ENCODE measurements at regions not wholly inside any gene's neighbourhood (a gene's known extent, or its start where the extent isn't known, plus 50 kb on each side); places are given as distances from the start of the nearest gene placed in this dataset.
"Not testable (repeated sequence)": the region's sequence is repeated elsewhere in the genome, so short reads cannot be mapped to it uniquely, and the experiment has no call there.

DNA sequence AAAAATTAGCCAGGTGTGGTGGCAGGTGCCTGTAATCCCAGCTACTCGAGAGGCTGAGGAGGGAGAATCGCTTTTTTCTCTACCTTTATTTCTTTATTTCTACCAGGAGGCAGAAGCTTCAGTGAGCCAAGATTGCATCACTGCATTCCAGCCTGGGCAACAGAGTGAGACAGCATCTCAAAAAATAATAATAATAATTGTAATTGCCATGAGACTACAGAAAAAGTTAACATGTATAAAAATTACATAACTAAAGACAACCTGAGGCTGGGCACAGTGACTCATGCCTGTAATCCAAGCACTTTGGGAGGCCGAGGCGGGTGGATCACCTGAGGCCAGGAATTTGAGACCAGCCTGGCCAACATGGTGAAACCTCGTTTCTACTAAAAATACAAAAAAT lies 181.5 kb downstream of the WSCD1 start:
- not testable (repeated sequence) for DNase-seq

DNA sequence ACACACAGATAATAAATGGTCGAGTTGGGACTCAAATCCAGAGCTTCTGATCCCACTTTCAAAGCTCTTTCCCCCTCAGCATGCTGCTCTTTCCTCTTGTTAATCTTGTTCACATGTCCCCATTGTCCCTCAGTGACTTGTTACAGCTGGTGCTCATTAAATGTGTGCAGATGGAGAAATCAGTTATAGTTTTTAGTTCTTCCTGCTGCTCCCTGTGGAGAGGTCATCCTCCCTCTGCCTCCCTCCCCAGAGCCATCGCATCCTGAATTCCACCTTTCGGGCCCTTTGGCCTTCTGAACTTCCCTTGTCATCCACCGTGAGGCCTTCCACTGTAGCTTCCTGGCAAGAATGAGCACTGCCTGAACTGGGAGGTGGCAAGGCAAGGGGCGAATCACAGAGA lies 179.6 kb downstream of the WSCD1 start:
- DNase-seq, result no peak

DNA sequence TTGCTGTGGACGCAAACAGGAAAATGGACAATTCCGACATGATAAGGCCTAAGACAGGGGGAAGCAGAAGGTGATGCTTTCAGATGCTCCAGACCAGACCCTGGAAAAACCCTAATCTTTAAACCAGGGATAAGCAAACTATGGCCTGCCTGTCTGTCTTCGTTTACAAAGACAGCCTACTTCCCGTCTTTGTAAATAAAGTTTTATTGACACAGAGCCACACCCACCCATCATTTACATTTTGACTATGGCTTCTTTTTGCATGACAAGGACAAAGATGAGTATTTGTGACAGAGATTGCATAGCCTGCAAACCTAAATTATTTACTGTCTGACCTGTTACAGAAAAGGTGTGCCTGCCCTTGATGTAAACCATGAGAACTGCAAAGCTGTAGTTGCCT lies 177.9 kb downstream of the WSCD1 start:
- DNase-seq, result no peak

DNA sequence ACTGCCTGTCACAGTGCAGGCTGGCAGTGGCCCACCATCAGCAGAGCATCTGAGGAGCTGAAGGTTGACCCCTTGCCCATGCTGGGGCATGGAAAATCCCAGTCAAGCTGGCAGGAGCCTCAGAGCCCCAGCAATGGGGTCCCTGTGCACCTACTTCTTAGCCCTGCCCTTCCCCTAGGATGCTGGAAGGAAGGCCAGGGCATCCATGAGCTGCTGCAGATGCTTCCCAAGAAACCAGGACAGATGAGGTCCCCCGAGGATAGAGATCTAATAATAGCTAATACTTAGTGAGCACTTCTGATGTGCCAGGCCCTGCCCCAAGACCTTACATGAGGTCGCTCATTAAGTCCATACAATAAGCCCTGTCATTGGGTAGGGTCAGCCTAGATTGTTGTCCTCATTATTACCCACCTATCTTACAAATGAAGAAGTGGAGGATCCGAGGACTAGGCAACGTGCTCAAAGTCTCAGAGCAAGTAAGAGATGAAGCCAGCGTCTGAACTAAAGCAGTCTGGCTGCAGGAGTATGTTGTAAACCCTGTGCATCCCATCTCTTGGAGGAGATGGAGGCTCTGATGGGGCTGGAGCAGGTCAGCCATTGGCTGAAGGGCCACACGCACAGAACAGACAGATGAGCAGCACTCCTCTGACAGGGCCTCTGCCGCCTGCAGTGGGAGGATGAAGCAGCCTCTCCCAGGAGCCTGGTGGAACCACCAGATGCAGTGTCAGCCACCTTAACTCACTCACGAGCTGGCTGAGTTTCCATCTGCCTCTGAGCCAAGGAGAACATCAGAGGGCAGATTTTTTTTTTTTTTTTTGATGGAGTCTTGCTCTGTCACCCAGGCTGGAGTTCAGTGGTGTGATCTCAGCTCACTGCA lies 175.4 kb downstream of the WSCD1 start:
- no peak for DNase-seq

DNA sequence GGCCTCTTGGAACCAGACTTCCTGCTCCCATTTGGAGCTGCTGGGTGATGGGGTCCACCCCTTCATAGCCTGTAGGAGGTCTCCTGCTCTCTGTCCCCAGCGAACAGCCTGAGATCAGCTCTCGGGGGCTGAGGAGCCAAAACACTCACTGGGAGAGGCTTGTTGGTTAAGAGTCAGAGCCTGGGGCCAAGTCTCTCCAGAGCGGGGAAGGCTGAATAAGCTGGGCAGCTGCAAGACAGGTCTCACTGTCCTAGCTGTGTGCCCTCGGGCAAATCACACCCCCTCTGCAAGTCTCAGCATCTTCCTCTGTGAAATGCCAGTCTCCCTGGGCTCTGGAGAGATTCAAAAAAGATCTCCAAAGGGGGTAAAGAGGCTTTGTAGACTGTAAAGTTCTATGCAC lies 174.6 kb downstream of the WSCD1 start:
- DNase-seq, result no peak

DNA sequence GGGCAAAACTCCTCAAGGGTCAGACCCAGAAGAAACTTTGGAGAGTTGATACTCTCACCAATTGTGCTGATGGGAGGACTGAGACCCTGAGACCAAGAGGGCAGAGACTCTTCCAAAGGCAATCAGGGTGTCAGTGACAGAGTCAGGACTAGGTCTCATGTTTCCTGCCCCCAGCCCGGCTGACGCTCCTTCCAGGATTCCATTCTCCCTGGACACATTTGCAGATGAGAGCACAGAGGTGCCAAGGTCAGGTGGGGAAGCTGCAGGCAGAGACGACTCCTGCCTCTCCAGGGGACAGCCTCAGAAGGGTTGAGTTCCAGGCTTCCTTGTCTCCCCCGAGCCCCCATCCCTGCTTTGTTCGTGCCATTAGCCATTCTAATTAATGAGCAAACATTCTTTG lies 174.1 kb downstream of the WSCD1 start:
- no peak for DNase-seq

DNA sequence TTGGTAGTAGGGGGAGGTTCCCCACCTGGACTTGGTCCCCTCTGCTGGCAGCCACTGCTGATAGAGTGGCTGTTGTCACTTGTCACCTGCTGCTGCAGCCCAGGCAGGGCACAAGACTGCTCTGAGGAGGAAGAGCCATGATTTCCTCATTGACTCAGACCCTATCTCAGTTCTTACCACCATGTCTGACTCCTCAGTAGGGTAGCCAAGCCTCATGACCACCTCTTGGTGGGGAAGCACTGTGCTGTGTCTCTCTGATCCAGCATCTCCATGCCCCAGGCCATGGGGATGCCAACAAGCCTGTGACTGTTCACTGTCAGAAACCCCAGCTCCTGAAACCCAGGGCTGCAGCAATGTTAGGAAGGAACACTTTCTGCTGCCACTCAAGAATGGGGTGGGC lies 173.0 kb downstream of the WSCD1 start:
- DNase-seq, result no peak

DNA sequence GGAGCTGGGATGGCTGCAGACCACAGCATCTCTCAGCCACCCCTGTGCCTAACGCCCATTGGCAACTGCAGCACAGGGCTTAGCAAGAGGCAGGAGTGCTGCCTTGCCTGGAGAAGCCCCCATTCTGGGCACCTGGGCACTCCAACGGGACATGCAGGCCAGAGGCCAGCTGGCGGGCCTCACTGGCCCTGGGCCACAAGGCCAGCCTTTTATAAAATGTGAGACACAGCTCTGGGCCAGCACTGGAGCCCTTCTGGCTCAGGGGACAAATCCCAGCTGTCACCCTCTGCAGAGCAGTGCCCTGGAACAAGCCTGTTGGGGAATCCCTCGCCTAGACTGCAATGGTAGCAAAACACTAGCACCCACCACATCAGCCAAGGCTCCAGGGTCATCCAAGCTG lies 171.8 kb downstream of the WSCD1 start:
- DNase-seq, result no peak

DNA sequence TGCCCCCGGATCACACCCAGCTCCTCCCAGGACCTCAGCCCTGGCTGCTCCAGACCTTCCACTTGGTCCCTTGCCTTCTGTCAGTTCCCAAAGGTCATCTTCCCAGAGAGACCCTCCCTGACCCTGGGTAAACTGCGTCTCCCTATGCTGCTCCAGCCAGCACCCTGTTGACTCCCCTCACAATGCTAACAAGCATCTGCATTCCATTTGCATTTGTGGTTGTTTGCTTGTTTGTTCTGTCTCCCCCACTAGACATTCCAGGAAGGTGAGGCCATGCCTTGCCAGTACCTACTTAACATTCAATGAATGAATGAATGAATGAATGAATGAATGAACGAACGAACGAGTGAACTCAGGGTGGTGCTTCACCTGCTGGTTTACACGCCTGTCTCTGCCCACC lies 171.2 kb downstream of the WSCD1 start:
- DNase-seq, result no peak

DNA sequence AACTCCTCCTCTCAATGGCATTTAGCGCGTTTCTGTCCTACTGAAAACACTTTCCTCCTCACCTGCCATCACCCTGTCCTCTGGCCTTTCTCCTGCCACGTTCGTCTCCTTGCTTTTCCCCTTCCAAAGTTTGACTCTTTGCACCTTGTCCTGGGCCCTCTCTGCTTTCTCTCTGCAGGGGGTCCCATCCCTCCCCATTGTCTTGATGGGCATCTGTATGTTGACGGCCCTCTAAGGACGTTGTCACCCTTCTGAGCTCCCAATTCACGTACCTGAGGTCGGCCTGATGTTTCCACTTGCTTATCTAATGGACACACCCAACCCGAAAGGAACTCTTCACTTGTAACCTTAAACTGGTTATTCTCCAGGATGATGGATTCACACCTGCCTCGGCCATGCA lies 170.4 kb downstream of the WSCD1 start:
- DNase-seq, result no peak

DNA sequence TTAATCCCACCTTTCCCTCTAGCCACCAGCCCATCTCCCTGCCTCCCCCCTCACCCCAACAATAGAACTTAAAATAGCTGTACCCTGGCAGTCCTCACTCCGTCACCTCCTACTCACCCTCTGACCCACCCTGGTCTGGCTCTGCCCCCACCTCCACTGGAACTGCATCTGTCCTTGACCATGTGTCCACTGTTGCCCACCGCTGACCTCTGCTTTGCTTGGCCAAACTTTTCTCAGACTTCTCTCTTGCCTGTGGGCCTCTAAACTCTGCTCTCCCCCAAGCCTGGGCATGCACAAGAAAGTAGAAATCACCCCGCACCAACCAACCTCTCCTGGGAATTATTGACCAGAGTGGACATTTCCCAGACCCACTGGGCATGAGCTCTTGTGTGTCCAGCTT lies 169.8 kb downstream of the WSCD1 start:
- no peak for DNase-seq

DNA sequence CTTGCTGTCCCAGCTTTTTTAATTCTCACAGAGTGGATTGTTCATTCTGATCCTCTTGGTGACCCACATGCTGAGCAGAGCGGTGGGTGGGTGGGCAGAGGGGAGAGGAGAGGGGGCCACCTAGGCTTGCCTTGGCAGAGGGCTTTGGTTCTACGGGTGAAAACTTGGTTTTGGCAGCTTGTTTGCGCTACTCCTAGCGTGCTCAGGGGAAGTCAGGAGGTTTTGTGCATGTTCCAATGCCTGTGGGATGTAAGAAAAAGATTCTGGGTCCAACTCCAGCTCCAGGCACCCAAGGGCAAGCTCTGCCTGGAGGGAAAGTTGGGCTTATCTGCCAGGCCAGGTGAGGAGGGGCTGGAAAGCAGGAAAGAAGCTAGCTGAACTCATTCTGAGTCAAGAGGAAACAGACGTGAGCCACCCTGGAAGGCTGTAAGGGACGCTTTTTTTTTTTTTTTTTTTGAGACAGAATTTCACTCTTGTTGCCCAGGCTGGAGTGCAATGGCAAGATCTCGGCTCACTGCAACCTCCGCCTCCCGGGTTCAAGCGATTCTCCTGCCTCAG lies 169.1 kb downstream of the WSCD1 start:
- DNase-seq, result no peak

DNA sequence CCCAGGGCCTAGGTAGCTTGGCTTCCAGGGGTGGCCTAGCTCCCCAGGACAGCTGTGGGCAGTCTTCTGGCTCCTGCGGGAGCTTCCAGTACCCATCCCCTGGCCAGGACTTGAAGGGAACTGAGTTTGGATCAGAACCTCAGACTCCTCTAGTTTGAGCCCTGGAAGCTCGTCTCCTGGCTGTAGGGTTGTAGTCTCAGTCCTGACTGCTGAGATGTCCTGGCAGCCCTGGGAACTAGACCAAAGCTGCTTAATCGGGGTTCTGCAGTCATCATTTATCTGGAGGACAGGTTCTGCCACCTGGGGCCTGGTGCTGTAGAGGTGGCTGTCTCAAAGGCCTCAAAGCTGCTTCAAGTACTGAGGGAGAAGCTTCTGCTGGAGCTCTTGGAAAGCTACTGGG lies 163.7 kb downstream of the WSCD1 start:
- no peak for DNase-seq

DNA sequence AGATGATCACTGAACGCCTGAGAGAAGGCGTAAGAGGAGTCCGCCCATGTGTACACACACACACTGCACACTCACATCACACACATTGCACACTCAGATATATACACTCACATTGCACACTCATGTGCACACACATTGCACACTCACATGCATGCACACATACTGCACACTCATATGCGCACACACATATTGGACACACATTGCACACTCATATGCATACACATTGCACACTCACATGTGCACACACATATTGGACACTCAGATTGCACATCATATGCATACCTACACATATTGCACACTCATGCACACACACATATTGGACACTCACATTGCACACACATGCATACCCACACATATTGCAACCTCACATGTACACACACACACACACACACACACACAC lies 163.2 kb downstream of the WSCD1 start:
- no peak for DNase-seq

DNA sequence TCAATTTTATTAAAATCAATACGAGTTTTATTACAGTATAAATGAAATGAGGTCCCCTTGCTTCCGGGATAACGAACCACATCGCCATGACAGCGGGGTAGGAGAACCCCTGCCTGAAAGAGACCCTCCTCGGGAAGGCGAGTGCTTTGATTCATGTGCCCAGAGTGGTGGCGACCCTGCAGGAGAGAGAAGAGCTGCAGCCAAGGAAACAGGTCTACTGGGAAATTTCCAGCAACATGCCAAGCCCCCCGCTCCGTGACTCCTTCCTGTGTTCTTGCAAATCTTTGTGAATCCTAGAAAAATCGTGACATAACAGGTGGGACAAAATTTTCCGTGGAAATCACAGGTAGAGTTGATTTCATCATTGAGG lies 162.5 kb downstream of the WSCD1 start:
- no peak for DNase-seq

DNA sequence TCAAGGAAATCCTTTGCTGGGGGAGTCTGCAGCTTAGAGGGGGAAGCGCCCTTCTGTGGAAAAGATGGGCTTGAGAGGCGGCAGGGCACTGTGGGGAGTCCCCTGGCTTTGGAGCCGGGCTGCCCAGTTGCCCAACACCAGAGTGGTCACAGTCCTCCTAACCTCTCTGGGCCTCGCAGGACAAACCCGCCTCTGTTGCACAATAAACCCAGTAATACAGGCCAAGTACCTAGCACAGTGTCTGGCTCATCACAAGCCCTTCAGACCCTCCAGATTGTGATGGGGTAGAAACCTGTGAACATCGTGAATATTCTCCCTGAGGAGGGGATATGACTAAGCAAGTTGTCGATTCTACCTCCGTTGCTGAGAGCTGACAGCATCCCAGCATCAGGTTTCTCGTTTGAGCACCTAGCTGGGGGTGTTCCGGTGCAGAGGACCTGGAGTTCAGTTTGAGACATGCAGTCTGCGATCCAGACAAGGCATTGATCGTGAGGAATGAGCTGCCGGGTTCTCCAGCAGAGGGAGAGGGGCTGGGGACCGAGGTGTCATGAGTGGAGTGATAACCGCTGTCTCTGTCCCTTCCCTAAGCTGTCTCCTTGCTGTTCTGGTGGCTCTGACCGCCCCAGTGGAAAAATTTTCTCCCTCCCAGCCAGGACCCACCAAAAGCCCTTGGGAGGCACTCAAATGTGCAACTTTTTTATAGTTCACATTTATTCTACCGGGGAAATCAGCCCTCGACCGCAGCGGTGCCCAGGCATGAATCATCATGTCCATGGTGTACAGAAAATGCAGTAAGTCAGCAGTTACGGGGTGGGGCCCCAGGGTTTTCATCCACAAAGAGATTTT lies 161.9 kb downstream of the WSCD1 start:
- no peak for DNase-seq

DNA sequence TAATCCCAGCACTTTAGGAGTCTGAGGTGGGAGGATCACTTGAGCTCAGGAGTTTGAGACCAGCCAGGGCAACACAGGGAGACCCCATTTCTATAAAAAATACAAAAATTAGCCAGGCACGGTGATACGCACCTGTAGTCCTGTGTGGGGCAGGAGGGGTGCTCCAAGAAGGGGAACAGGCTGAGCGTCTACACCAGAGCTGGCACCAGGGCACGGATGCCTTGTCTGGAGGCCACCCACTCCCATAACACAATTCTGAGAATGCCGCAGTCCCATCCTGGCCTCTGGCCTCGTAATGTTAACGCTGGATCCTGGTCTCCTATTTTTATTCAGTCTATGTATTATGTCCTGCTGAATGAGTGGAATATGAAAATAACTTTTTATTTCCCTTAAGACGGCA lies 161.3 kb downstream of the WSCD1 start:
- DNase-seq, result no peak

DNA sequence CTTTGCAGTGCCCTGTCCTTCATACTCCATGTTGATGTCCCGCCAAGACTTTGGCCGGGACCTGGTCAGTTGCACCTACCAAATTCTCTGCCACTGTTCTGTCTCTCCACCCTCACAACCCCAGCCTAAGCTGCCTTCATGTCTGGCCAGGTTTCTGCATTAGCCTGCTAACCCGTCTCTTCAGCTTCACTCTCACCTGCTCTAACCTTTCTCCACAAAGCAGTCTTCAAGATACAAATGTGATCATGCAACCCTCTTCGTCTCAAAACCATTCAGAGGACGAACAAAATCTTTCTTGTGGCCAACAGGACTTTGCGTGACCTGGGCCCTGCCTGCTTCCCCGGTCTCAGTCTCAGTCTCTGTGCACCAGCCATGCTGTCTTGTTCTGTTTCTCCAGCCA lies 148.2 kb downstream of the WSCD1 start:
- DNase-seq, result no peak

DNA sequence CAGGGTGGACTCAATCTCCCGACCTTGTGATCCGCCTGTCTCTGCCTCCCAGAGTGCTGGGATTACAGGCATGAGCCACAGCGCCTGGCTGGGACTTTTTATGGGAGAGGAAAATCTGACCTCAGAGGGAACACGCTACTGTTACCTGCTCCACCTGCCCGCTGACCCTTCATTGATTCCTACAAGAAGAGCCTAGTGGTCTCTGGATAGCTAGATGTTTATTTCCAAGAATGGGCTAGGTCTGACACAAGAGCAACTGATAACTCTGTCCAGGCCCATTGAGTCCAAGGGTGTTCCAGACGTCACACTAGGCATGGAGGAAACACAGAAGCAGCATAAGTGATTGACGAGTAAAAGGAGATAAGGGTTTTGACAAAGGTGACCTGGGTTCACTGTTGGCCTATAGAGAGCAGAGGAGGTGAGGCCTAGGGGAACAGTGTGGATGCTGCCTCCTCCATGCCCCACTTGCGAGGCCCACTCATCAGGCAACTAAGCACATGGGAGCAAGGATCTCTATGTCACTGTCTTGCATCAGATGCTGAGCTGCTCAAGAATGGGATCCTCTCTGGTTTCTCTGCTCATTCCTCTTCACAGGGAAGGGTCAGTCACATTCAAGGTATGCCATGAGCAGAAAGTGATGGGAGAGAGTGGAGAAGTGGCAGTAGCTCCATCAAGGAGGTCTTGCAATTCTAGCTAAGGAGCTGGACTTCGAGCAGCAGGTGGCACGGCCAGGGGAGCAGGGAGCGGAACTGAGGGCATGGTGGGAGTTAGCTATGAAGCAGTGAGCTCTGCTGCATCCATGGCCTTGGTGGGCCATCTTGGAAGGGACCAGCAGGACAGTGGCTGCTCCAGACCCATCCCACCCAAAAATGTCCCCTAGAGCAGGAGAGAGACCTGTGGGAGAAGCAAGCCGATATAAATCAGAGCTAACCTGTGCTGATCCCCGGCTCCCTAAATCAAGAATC lies 145.2 kb downstream of the WSCD1 start:
- no peak for DNase-seq

DNA sequence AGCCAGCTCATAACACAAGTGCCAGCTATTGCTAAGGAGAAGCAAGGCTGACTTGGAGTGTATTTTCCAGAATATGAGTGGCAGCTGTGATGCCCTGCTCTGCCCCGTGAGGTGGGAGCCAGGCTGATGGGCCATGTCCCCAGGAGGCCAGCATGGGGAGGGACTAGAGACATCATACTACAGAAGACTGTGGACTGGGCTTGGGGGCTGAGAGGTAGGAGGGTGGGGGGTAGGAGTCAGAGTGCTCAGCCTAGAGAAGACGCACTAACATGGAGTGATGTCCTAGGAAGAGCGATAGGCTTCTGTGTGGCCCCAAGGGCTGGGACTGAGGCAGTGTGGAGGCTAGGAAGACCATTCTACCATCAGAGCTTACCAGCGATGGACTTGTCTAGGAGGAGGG lies 143.7 kb downstream of the WSCD1 start:
- DNase-seq, result no peak

DNA sequence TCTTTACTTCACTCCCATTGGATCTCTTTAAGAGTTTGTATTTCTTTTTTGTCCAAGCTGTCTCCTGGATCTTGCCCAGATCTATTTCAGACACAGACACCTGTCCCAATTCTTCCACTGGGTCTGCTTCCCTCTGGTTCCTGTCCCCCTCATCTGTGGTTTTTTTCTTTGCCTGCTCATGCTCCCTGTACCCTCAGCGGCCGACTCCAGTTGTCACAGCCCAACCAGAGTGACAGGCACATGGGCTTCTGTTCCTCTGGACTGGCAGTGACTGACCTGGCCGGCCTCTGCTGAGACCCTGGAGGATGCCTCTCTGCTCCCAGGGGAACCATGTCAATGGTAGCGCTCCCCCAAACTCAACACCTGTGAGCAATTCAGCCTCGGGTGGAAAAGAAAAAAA lies 142.6 kb downstream of the WSCD1 start:
- no peak for DNase-seq

DNA sequence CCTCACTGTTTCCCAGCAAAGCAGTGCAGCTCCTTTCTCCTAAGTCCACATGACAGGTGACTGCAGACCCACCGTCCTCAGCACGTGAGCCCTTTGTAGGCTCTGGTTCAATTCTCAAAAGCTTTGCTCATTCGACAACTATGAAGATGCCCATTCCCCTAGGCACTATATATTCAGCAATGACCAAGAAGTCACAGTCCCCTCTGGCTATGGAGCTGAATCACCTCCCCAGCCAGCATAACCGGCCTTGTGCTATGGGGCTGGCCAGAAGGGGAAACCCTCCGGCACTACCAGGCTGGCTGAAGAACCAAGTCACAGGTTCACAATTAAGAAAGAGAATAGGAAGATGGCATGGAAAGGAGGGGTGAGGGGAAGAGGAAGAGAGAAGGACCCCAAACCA lies 139.7 kb downstream of the WSCD1 start:
- no peak for DNase-seq

Measured in NCI-H2227 treated with DMSO at 0.1 percent for 48 hours (cell line).